ENCODE measurements at regions not wholly inside any gene's neighbourhood (a gene's known extent, or its start where the extent isn't known, plus 50 kb on each side); places are given as distances from the start of the nearest gene placed in this dataset.
A peak's percentile ranks its signal among the peaks of the same experiment; 100 is the strongest.

GRCh38 chrY:19574939-19575338 is 169.6 kb downstream of the KDM5D start:
- intact Hi-C loops (cut with DNase I): loop anchor here in 1 of 10 donors (10.0 kb wide), 1 partner anchor 150 kb away; no protein-coding TSS in a partner anchor
- Histone ChIP-seq H3K36me3 (no peaks in the 10 kb centered on the region), H3K27me3 (no peaks in the 10 kb centered on the region), H3K4me3 (no peak overlapping the region), H3K4me1 (peaks cover 0 to 7% (median 0%) of the 10 kb centered on the region in 12 donors), H3K27ac (no peak overlapping the region), H3K9me3 (no peaks in the 10 kb centered on the region)
- TF ChIP-seq POLR2A (IDR thresholded peaks at IDR 0.05) (no peak), CTCF (IDR thresholded peaks at IDR 0.05) (no peak)
- no peak for DNase-seq
- no peak for ATAC-seq

- Histone ChIP-seq H3K36me3 (no peaks in the 10 kb centered on the region), H3K4me3 (no peak overlapping the region), H3K9me3 (no peaks in the 10 kb centered on the region), H3K4me1 (peaks cover 0 to 12% (median 0%) of the 10 kb centered on the region in 12 donors), H3K27me3 (no peaks in the 10 kb centered on the region), H3K27ac (no peak overlapping the region)
- ATAC-seq (no peak), DNase-seq (no peak)
- WGBS, 4 donors: 63 to 66% methylated on average over 2 of the region's 2 CpGs; no CpG with 5 or more reads in 2 of the 4 donors
- TF ChIP-seq POLR2A (IDR thresholded peaks at IDR 0.05) (no peak), CTCF (IDR thresholded peaks at IDR 0.05) (no peak)
- intact Hi-C loops (cut with DNase I): loop anchor here in 1 of 10 donors (10.0 kb wide), 1 partner anchor 151 kb away; no protein-coding TSS in a partner anchor
Measured at GRCh38 chrY:19573646-19574045, 170.9 kb downstream of the KDM5D start.

- no peak overlapping the region for H3K4me3 ChIP-seq
- H3K27me3 ChIP-seq: no peaks in the 10 kb centered on the region
- no peak for ATAC-seq
- H3K9me3 ChIP-seq: no peaks in the 10 kb centered on the region
- DNase-seq: no peak
- peaks cover 0 to 8% (median 0%) of the 10 kb centered on the region in 12 donors for H3K4me1 ChIP-seq
- intact Hi-C loops (cut with DNase I): loop anchor here in 1 of 10 donors (10.0 kb wide), 1 partner anchor 154 kb away; no protein-coding TSS in a partner anchor
- WGBS, 4 donors: 87 to 99% methylated on average over 2 of the region's 2 CpGs; no CpG with 5 or more reads in 2 of the 4 donors
- no peaks in the 10 kb centered on the region for H3K36me3 ChIP-seq
- no peak for TF ChIP-seq CTCF (IDR thresholded peaks at IDR 0.05)
- no peak for TF ChIP-seq POLR2A (IDR thresholded peaks at IDR 0.05)
- no peak overlapping the region for H3K27ac ChIP-seq
Measured at GRCh38 chrY:19570999-19571398, 173.5 kb downstream of the KDM5D start.

GRCh38 chrY:19567943-19568342 is 176.6 kb downstream of the KDM5D start:
- Histone ChIP-seq H3K27me3 (no peaks in the 10 kb centered on the region), H3K4me1 (peaks cover 0 to 8% (median 0%) of the 10 kb centered on the region in 12 donors), H3K27ac (peak overlapping the region in 6 of 12 donors; percentile 77 to 87 (median 81)), H3K36me3 (no peaks in the 10 kb centered on the region), H3K9me3 (no peaks in the 10 kb centered on the region), H3K4me3 (peak overlapping the region in 7 of 12 donors; percentile 52 to 96 (median 77))
- DNase-seq: no peak
- peak in 1 of 4 donors; percentile 2 for ATAC-seq
- intact Hi-C loops (cut with DNase I): loop anchor here in 2 of 10 donors (10.0 kb wide), 1 partner anchor 177 kb away; the partner anchor contains the start of gene KDM5D (in 2 of the 2)
- 2% methylated on average over 14 of the region's 14 CpGs; no CpG with 5 or more reads in 2 of the 4 donors for WGBS, 4 donors
- TF ChIP-seq POLR2A (IDR thresholded peaks at IDR 0.05): no peak
- no peak for TF ChIP-seq CTCF (IDR thresholded peaks at IDR 0.05)
